Upper lobe of right lung (tissue), 1 donor: ENCODE measurements at regions not wholly inside any gene's neighbourhood (a gene's known extent, or its start where the extent isn't known, plus 50 kb on each side); places are given as distances from the start of the nearest gene placed in this dataset.

ENCODE experiments used
- ATAC-seq: fragments of 200-7000 bp; cut with Tn5 transposase; one replicate; pipeline ENCODE4 v1.9.1; 2020; ENCODE audit warnings: mild to moderate bottlenecking, moderate library complexity
- DNase-seq: peaks from one replicate; pipeline ENCODE4 v3.0.0-alpha.2; 2020
- H3K27ac ChIP-seq: fragments of 200-600 bp; one replicate; pipeline ENCODE4 v1.8.0; 2022
- H3K27me3 ChIP-seq: fragments of 200-600 bp; one replicate; pipeline ENCODE4 v1.8.0; 2022; ENCODE audit warnings: mild to moderate bottlenecking
- H3K36me3 ChIP-seq: fragments of 200-600 bp; one replicate; pipeline ENCODE4 v1.8.0; 2022
- H3K4me1 ChIP-seq: fragments of 200-600 bp; one replicate; pipeline ENCODE4 v1.8.0; 2022
- H3K4me3 ChIP-seq: fragments of 200-600 bp; one replicate; pipeline ENCODE4 v1.8.0; 2022; ENCODE audit warnings: mild to moderate bottlenecking
- H3K9me3 ChIP-seq: fragments of 200-600 bp; one replicate; pipeline ENCODE4 v1.8.0; 2022
- intact Hi-C: fragments of 100-400 bp; cut with DNase I; formaldehyde crosslinking; loops from one replicate; pipeline ENCODE4 v1.11.0; 2022
- TF ChIP-seq, protein P1 (sequence below): fragments of 200-600 bp; IDR thresholded peaks from one replicate; pipeline ENCODE4 v1.8.0; 2022; ENCODE audit warnings: antibody characterized with exemption
- donor health status: DM: no; HTN: yes; CAD: no; lungs with severe emphysema.

DNA sequence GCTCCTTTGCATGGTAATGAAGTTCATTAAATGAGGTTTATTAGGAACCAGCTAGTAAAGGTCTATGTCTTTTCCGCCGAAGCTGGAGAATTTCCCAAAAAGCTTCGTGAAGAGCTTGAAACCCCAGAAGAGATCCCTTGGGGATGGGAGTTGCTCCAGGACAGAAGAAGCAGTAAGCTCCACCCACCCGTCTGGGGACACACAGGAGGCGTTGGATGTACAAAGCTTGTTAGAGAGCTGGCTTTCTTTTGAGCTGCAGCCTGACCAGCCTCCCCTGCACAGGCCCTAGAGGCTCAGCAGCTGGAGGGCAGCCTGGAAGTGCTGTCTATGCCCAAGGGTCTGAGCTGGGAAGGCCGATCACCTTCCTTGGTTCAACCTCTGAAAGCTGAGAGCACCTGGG is 147.4 kb upstream of the SDK2 start:
- no peaks in the 10 kb centered on the region for H3K4me1 ChIP-seq
- TF ChIP-seq, protein P1, sequence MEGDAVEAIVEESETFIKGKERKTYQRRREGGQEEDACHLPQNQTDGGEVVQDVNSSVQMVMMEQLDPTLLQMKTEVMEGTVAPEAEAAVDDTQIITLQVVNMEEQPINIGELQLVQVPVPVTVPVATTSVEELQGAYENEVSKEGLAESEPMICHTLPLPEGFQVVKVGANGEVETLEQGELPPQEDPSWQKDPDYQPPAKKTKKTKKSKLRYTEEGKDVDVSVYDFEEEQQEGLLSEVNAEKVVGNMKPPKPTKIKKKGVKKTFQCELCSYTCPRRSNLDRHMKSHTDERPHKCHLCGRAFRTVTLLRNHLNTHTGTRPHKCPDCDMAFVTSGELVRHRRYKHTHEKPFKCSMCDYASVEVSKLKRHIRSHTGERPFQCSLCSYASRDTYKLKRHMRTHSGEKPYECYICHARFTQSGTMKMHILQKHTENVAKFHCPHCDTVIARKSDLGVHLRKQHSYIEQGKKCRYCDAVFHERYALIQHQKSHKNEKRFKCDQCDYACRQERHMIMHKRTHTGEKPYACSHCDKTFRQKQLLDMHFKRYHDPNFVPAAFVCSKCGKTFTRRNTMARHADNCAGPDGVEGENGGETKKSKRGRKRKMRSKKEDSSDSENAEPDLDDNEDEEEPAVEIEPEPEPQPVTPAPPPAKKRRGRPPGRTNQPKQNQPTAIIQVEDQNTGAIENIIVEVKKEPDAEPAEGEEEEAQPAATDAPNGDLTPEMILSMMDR, result no peak
- H3K4me3 ChIP-seq, result no peak overlapping the region
- intact Hi-C loops, result no loop called here
- DNase-seq (no peak), ATAC-seq (no peak)
- H3K27me3 ChIP-seq, result peaks cover 10% of the 10 kb centered on the region
- H3K36me3 ChIP-seq, result no peaks in the 10 kb centered on the region
- H3K27ac ChIP-seq, result no peak overlapping the region
- H3K9me3 ChIP-seq, result no peaks in the 10 kb centered on the region

DNA sequence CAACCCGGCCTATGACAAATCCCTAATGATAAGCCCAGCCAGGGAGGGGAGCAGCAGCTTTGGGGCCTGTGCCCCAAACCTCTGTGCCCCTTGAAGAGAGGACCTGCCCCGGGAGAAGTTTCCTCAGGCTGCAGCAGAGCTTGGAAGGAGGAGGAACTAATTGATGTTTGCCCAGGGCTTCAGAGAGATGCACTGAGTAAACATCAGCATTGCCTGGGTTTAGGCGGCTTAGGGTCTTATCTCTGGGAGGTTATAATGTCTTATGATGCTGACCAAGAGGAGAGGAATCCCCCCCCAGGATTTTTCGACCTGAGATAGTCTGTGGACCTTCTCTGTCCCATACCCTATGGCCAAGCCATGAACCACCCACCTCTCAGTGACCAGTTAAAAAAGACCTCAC is 148.7 kb upstream of the SDK2 start:
- ATAC-seq, result no peak
- H3K4me3 ChIP-seq, result no peak overlapping the region
- DNase-seq, result no peak
- TF ChIP-seq, protein P1, result no peak
- intact Hi-C loops, result no loop called here
- H3K27me3 ChIP-seq, result peaks cover 10% of the 10 kb centered on the region
- H3K36me3 ChIP-seq, result no peaks in the 10 kb centered on the region
- H3K9me3 ChIP-seq, result no peaks in the 10 kb centered on the region
- no peaks in the 10 kb centered on the region for H3K4me1 ChIP-seq
- no peak overlapping the region for H3K27ac ChIP-seq

DNA sequence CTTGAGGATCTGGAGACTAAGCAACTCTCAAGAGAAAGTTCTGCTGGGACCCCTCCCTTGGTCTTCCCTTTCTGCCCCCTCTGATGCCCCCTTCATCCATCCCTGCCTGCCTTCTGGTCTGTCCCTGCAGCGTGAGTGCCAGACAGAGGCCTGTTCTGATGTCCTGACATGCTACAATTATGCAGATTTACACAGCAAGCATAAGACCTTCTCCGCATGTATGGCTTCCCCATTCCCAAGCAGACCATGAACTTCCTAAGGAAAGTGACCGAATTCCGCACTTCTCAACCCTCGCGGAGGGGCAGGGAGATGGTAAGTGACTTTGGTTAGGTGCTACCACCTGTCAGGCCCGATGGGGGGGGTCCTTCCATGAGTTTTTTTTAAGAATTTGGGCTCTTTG is 150.1 kb upstream of the SDK2 start:
- Histone ChIP-seq H3K4me1 (no peaks in the 10 kb centered on the region), H3K27ac (no peak overlapping the region), H3K36me3 (no peaks in the 10 kb centered on the region), H3K9me3 (no peaks in the 10 kb centered on the region), H3K27me3 (peaks cover 4% of the 10 kb centered on the region), H3K4me3 (no peak overlapping the region)
- intact Hi-C loops, result no loop called here
- DNase-seq, result no peak
- ATAC-seq, result no peak
- TF ChIP-seq, protein P1, result no peak

DNA sequence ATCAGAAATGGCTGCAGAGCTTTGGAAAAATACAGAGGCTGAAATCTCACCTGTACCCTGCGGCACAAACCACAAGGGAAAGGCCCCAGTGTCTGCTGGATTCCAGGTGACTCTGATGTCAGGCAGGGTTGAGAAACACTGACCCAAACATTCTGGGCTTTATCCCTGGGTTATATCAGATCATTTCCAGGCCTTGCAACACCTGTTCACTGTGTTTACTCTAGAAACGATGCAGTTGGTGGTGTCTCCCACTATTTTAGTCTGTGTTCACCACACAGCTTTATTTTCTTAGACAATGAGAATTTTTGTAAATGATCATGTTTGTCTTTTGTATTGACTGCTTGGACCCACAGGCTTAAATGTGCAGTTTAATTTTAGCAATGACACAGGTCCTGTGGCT is 151.5 kb upstream of the SDK2 start:
- no peak for ATAC-seq
- H3K36me3 ChIP-seq, result no peaks in the 10 kb centered on the region
- intact Hi-C loops, result no loop called here
- peaks cover 4% of the 10 kb centered on the region for H3K27me3 ChIP-seq
- H3K27ac ChIP-seq, result no peak overlapping the region
- no peak overlapping the region for H3K4me3 ChIP-seq
- TF ChIP-seq, protein P1, result no peak
- no peaks in the 10 kb centered on the region for H3K9me3 ChIP-seq
- no peaks in the 10 kb centered on the region for H3K4me1 ChIP-seq
- DNase-seq, result no peak

DNA sequence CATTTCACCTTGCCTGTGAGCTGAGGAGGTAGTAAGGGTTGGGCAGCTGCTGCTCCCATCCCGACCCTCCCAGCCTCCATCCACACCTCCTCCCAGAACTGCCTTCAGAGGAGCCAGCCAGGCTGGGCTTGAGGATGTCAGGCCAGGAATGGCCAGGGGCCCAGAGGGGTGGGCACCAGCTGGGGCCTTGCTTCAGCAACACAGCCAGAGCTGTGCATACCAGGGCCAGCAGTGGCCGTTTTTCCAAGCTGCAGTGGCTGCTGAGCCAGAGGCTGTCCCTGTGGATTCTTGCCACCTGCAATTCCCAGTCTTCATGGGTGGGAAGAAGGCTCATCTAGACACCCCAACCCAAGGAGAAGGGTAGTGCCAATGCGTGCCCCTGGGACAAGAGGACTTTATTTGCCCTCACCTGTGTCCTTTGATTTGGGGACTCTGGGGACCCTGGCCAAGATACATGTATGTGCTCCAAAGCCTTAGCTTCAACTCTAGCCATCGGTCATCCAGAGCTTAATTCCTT is 153.4 kb upstream of the SDK2 start:
- TF ChIP-seq, protein P1, result no peak
- ATAC-seq, result no peak
- Histone ChIP-seq H3K36me3 (no peaks in the 10 kb centered on the region), H3K9me3 (no peaks in the 10 kb centered on the region), H3K4me3 (no peak overlapping the region), H3K27me3 (peaks cover 4% of the 10 kb centered on the region), H3K4me1 (no peaks in the 10 kb centered on the region), H3K27ac (no peak overlapping the region)
- intact Hi-C loops, result no loop called here
- DNase-seq, result no peak

DNA sequence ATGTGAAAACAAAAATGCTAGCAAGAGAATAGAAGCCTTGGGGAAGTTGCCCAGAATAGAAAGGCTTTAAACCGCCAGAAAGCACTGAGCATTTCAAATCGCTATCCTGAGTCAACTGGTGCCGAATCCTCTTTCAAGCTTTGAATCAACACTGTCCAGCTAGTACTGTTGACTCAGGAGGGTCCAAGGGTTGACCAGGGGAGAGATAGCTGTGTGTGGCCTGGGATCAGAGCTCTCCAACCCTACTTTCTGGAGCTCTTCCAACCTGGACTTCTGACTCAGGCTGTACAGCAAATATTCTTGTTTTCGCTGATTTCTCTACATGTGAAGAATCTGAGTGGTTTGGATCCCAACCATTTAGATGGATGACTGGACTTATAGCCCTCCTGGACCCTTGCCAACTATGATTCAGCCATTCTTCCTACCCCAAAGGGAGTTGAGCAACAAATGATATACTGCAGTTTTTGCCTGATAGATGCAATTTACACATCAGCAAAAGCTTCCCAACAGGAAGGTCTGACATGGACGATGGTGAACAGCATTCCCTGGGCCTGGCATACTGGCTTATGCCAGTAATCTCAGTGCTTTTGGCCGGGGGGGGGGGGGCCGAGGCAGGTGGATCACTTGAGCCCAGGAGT is 154.0 kb upstream of the SDK2 start:
- Histone ChIP-seq H3K27me3 (peaks cover 4% of the 10 kb centered on the region), H3K36me3 (no peaks in the 10 kb centered on the region), H3K4me3 (no peak overlapping the region), H3K9me3 (no peaks in the 10 kb centered on the region), H3K27ac (no peak overlapping the region), H3K4me1 (no peaks in the 10 kb centered on the region)
- intact Hi-C loops, result no loop called here
- ATAC-seq, result no peak
- no peak for DNase-seq
- TF ChIP-seq, protein P1, result no peak
